Astrocyte of the hippocampus (primary cell): ENCODE measurements at regions not wholly inside any gene's neighbourhood (a gene's known extent, or its start where the extent isn't known, plus 50 kb on each side); places are given as distances from the start of the nearest gene placed in this dataset.

Source experiments
- DNase-seq: peaks from one replicate; pipeline ENCODE4 v3.0.0; 2011; ENCODE audit warnings: low read depth, low spot score

DNA sequence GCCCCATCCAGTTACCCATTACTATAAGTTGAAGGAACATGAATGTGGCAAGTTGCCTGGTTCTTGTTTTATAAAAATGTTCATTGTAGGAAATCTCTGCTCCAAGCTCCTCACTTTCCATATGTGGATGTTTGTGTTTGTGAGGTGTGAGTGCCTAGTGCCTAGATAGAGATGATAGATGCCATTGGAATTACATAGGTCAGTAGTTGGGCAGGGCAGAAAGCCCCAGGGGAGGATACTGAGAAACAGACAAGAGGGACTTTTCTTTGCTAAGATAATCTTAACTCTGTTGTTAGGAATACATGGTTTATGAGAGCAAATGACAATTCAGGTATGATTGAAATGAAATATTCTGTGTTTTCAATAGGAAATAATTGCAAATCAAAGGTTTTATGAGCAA lies 226.3 kb upstream of the GRIP1 start:
- DNase-seq, result no peak

DNA sequence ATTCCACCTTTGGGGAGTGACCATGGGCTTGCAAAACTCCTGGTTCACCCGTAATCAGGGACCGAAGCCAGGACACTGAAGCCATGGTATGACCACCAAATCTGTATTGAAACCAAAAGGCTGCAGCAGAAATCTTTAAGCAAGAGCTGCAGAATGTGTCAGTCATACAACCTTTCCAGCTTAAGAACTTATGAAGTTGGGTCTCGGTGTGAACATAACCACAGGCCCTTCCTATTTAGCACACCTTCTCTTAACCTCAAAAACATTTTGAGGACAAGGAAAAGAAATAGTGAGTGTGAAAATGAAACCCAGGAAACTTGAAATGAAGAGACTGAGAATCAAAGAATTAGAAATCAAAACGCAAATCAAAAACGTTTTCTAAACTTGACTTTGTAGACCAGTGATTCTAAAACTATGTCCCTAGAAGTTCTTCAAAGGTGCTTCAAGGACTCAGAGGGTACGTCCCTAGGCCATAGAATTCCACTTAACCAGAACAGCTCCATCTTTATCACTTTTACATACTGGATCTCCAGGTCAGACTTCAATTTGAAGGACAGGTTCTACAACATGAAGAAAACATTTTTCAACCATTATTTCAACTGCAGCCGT lies 231.6 kb upstream of the GRIP1 start:
- DNase-seq, result no peak

DNA sequence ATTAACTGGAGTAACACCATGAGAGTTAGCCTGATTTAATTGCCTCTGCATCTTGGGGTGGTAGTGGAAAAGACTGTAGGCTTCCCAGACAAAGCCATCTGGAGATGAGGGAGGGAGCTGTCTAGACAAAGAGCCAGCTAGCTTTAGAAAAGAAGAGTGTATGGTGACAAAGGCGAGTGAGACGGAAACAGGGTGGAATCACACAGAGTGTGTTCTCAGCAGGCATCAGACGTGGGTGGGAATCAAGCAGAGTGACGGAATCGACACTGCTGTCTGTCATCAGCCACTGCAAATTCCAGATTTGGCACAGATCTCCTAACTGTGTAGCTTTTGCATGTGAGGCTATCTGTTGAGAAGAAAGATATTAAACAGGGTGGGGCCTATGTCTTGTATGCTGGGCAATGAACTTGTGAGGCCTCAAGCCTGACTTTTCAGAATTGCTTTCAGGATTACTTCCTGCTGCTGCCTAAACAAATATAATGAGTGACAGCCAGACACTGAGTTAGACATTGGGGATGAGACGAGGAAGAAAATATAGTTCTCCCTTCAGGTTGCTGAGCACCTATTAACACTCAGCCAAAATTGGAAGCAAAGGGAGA lies 236.5 kb upstream of the GRIP1 start:
- no peak for DNase-seq

DNA sequence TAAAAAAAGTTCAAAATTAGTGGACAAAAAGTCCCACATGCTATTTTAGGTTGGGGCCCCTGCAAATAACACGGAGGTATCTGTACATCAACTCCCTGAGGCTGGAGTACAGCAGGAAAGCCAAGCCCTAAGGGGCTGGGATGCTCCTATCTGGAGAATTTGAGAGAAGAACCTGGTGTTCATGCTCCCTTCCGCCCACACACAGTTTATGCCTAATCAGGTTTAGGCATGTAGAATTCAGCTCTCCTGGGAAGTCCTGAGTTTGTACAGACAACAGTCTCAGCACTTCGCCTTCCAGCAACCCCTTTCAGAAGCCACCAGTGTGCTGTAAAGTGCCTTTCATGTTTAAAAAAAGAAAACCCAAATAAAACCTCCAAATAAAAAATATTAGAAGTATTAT lies 237.3 kb upstream of the GRIP1 start:
- DNase-seq, result no peak

DNA sequence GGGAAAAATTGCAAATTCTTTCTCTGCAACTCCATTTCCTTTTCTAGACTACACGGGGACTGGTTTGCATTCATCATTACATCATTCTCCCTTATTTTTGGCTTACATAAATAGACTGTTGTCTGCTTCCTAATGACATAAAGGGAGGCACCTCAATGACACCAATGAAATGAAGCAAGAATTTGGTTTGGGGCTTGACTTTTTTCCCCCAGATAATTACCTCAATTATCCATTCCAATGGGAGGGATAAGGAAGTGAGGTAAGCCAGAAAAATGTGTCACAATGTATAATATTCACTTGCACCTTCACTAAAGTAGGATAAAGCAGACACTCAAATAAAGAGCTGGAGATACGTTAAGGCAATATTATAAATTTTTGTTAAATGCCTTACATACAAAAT lies 240.6 kb upstream of the GRIP1 start:
- DNase-seq, result no peak

DNA sequence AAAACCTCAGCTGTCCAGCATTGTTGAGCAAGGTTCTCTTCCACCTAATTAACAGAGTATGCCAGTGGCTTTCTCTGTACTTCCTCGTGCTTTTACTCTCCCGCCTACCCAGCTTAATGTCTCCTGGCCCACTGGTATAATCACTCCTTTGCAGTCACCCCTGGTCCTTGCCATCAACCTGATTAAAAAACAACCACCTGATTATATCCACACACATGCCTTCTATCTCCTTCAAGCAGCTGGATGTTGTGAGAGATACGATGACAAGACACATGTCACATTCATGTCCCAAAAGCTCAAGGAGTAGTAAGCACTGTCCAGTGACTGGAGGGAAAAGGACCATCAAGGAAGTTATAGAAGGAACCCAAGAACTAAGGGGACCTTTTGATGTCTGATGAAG lies 241.3 kb upstream of the GRIP1 start:
- no peak for DNase-seq

DNA sequence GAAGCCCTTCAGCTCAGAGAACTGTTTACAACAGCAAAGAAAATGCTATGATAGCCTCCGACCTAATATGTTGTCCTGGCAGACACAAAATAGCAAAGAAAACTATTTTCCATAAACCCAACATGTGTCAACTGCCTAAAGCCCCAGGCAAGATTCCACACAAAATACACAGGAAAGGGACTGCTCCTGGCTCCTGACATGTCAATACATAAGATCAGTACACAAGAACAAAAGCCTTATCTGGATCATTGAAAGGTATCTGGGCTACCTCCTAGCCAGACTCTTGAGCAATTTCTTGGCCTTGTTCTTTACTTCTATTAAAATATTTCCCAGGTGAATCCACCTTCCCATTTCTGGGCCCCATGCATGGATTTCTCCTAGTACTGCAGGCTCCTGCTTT lies 242.3 kb upstream of the GRIP1 start:
- no peak for DNase-seq

DNA sequence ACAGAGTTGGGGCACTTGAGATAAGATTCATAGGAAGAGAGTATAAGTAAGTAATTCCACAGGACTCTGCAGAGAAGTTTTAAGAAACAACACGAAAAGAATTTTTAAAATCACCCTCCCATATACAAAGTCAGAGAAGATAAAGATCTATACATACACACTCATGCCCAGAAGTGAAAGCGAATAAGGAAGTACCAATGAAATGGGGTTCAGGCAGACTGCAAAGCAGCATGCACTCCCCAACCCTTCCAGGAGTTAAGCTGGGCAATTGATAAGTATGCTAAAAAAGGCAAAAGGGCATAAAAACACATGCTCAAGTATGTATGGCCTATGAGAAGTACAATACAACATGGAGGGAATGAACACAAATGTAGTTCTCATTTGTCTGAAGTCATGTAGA lies 246.2 kb upstream of the GRIP1 start:
- no peak for DNase-seq

DNA sequence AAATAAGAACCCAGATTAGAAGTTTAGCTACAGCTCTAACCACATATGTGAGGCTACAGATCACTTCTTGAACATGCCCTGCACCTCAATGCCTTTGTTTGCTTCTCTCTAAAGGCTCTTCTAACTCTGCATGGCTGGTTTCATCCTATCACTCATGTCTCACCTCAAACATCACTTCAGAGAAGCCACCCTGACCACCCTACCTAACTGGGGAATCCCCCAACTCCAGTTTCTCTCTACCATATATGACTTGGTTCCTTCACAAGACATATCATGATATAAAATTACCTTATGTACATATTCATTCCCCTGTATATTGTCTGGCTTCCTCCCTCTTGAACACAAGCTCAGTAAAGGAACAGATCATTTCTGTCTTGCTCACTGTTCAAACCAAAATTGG lies 250.2 kb upstream of the GRIP1 start:
- no peak for DNase-seq

DNA sequence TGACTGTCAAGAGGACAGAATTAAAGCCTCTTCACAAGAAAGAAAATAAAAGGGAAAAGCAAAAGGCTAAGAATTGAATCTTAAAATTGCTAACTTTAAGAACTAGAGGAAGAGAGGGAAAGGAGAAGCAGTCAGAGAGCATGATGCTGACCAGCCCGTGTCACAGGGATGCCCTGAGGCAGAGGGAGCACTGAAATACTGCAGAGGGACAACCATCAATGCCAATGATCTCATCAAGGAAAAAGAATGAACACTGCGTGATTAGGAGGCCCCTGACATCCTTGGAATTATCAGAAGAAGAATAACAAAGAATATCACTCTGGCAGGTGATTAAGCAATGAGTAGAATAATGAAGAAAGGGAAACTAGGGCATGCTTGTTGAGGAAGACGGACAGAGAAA lies 252.2 kb upstream of the GRIP1 start:
- no peak for DNase-seq

DNA sequence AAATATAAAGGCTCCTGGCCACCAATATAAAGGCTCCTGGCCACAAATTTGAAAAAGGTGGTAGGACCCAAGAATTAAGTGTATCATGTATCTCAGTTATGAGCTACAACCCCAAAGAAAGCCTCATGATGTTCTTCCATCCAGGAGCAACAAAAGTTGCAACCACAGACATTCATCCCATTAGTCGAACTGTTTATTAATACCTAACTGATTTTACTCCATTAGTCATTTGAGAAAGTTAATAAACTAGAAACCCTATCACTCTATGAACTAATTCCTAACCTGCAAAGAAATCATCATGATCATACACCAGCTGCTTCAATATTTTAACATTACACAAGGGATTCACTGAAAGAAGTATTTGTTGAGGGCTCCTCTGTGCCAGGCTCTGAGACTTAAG lies 253.2 kb upstream of the GRIP1 start:
- DNase-seq, result no peak

DNA sequence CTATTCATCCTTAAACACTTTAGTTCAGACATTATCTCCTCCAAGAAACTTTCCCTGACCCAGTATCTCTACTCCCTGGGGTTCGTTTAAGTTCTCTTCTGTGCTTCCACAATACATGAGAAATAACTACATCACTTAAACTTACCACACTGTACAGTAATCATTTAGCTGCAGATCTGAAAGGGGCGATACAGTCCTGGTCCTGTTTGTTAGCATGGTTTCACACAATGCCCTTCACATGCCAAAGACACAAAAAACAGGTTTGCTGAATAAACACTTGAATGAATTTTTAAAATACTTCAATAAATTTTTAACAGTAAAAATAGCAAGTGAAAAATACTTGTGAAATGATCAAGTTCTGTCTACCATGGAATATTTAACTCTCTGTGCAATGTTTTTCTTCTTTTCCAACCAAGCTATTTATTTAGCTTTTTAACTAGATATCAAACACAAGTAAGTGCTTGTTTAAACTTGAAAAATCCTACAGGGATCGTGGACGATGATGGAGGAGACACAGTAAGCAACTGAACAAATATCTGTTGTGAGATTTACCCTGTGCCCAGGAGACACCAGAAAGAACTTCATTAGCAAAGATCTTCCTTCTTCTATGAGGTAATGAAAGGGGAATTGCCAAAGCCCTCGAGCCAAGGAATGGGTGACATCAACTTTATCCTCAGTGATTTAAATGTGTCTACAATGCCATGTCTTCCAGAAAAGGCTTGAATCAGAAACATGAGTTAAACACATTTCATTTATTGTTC lies 255.6 kb upstream of the GRIP1 start:
- no peak for DNase-seq

DNA sequence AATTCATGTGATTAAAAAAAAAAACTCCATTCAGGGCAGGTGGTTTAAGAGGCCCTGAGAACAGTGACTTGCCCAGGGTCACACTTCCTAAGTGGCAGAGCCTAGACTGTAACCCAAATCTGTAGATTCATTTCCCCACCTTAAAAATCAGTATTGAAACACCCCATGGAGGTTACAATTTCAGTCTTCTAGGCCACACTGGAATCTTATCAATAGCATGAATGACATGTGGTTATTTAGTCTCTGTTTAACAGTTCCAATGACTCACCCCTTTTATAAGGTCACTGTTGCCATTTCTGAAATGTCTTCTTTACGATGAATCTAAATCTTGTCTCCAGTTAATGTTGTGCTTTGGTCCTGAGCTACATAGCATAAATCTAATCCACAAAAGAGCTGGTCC lies 262.3 kb upstream of the GRIP1 start:
- DNase-seq, result no peak

DNA sequence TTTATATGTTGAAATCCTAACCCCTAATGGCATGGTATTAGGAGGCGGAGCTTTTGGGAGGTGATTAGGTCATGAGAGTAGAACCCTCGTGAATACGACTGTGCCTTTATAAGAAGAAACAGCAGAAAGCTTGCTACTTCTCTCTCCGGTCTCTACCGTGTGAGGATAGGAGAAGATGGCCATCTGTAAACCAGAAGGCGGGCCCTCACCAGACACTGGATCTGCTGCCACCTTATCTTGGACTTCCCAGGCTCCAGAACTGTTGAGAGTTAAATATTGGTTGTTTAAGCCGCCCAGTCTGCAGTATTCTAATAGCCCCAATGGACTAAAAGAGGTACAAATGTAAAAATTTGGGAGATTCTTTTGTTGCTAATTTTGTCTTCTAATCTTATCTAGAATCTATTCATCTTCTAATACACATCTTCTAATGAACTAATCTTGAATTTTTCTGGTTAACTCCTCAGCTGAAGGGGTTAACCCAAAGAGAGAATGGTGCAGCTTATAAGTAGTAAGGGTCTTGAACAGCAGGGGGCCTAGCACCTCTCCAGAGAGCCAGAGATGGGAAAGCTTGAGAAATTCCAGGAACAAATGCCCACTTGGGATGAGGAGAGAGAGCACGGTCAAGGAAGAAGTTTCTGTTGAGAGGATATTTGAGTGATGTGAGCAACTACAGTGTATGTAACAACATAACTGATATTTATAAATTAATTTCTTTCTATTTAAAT lies 264.0 kb upstream of the GRIP1 start:
- no peak for DNase-seq

DNA sequence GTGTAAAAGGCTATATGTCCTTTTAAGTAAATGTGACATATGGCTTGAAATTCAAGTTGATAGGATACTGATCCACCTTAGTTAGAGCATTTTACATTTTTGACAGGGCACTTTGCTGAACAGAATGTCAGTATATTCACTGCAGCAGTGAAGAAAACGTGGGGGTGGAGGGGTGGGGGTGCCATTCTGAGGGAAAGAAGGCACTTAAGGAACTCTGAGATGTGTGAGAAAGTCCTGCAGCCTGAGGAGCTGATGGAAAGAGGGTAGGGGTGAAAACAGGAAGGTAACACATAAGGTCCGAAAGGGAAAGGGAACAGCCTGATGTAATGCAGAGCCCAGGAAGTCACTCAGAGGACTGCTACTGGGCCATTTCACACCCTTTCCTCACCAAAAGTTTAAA lies 265.5 kb upstream of the GRIP1 start:
- no peak for DNase-seq

DNA sequence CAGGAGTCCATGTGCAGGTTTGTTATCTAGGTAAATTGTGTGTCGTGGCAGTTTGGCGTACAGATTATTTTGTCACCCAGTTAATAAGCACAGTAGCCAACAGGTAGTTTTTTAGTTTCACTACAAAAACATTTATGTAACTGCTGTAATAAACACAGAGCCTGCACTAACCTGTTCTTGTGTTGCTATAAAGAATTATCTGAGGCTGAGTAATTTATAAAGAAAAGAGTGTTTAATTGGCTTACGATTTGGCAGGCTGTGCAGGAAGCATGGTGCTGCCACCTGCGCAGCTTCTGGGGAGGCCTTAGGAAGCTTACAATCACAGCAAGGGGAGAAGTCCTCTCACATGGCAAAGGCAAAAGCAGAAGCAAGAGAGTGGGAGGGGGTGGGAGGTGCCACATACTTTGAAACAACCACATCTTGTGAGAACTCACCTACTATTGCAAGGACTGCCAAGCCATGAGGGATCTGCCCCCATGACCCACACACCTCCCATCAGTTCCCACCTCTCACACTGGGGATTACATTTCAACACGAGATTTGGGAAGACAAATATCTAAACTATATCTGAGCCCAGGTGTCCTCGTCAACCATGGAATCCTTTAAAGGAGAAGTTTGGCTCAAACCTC lies 266.4 kb upstream of the GRIP1 start:
- no peak for DNase-seq

DNA sequence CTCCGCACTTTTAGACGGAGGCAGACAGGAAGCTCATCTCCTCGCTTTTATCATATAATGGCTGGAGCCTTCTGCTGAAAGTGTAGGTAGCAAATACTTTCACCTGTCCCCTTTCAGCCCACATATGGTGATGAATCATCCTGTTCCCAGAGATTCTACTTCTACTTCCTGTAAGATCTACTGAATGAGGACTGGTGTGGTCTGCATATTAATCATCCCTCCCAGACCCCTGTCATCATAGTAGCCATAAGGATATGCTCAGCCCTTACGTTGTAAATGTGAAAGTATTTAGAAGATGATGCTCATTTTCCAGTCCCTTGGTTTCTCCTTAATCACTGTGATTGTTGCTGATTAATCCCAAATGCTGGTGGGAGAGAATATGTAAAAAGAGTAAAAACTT lies 268.2 kb upstream of the GRIP1 start:
- DNase-seq, result no peak

DNA sequence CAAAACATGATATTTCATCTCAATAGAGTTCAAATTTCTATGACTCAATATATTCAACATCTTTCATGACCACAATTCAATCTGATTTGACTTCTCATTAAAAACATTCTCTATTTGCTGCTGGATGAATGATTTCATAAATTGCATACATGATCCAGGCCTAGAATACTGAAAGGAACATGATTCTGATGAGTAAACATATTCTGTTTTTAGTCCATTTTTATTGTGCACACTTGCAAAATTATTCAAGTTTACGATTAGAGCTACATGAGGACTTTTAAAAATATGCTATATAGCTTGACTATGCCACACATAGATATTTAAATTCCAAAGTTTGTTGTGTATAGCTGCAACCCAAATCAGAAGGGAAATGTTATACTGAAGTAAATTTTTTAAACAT lies 273.8 kb upstream of the GRIP1 start:
- DNase-seq, result no peak

DNA sequence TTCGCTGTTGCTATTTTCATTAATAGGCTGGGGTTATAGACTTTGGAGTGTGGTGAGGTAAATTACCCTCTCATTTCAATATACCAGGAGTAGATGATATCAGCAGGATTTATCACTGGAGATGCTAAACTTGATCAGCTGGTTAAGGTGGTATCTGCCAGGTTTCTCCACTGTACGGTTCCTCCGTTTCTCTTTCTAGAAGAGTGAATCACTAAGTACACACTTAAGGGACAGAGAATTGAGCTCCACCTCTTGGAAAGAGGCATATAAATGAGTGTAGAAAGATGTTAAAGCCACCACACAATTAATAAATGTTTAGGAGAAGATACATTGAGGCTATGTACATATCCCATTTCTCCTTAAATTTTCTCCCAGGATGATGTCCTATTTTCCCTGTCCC lies 277.4 kb upstream of the GRIP1 start:
- DNase-seq, result no peak

DNA sequence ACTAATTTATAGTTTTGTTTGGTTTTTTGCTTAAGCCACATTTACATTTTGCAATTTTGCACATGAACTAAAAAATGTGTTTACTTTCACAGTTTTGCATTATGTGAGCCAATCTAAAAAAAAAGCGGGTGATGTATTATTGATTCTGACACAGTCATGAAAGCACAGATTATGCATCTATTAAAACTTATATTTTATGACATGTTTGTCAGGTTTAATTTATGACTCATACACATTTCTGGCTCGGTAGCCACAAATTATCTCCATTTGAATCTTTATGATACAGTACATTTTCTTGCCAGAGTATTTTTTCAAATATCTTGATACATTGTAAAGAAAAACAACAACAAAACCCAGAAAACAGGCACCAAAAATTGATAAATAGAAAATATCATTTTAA lies 280.4 kb upstream of the GRIP1 start:
- DNase-seq, result no peak

DNA sequence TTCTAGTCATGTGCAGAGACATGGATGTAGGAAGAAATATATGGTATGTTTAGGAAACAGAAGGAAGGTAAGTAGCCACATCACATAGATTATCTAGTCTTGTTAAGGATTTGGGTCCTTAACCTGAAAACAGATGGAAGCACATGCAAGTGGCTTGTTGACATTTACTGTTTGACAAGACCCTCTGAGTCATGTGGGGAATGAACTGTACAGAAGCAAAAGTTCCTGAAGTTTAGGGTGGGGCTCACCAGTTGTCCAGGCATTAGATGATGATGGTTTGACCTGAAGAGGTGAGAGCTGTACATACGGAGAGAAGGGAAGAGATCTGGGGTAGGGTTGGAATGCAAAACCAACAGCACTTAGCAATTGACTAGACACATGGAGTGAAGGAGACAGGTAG lies 281.1 kb upstream of the GRIP1 start:
- no peak for DNase-seq
